ENCODE measurements at regions not wholly inside any gene's neighbourhood (a gene's known extent, or its start where the extent isn't known, plus 50 kb on each side); places are given as distances from the start of the nearest gene placed in this dataset.

- TF ChIP-seq CTCF (IDR thresholded peaks at IDR 0.05; ENCODE audit: low read depth, low read length, missing input control) (no peak), SP1 (IDR thresholded peaks at IDR 0.05) (no peak), RAD21 (IDR thresholded peaks at IDR 0.05) (no peak), ATF3 (IDR thresholded peaks at IDR 0.05) (no peak), HNF4G (IDR thresholded peaks at IDR 0.05) (no peak), YY1 (IDR thresholded peaks at IDR 0.05) (no peak), NR2F2 (IDR thresholded peaks at IDR 0.05) (no peak), JUND (IDR thresholded peaks at IDR 0.05) (no peak)
- TF ChIP-seq, protein P1, sequence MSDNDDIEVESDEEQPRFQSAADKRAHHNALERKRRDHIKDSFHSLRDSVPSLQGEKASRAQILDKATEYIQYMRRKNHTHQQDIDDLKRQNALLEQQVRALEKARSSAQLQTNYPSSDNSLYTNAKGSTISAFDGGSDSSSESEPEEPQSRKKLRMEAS (IDR thresholded peaks at IDR 0.05), result no peak
Observed at GRCh38 chr6:27565839-27566779, 93.2 kb upstream of the ZNF184 start.
